Activated T-helper 1 cell treated with anti-CD3 and anti-CD28 coated beads, Interleukin-12 subunit alpha, Interleukin-12 subunit beta, Interleukin-2, Interleukin-4 antibody, amounts not matched to agents 30 ng/mL and 10 ng/mL and 1 ng/mL, durations not matched to agents 14 hours and 24 hours and 36 hours (primary cell): ENCODE measurements at regions not wholly inside any gene's neighbourhood (a gene's known extent, or its start where the extent isn't known, plus 50 kb on each side); places are given as distances from the start of the nearest gene placed in this dataset.
"Not testable (repeated sequence)": the region's sequence is repeated elsewhere in the genome, so short reads cannot be mapped to it uniquely, and the experiment has no call there.

ENCODE experiments used
- DNase-seq: peaks from one replicate; pipeline ENCODE4 v3.0.0; 2021; ENCODE audit warnings: low spot score
- H3K27ac Mint-ChIP-seq: one replicate; pipeline ENCODE4 v1.8.0; 2021; ENCODE audit warnings: mild to moderate bottlenecking, mixed read lengths
- H3K27me3 Mint-ChIP-seq: one replicate; pipeline ENCODE4 v1.8.0; 2022; ENCODE audit warnings: mild to moderate bottlenecking, moderate library complexity, mixed read lengths; ENCODE audit not compliant: insufficient read depth
- H3K36me3 Mint-ChIP-seq: one replicate; pipeline ENCODE4 v1.8.0; 2021; ENCODE audit warnings: low read depth, mixed read lengths
- H3K4me1 Mint-ChIP-seq: one replicate; pipeline ENCODE4 v1.8.0; 2021; ENCODE audit warnings: low read depth, mixed read lengths
- H3K4me3 Mint-ChIP-seq: one replicate; pipeline ENCODE4 v1.8.0; 2021; ENCODE audit warnings: mild to moderate bottlenecking, moderate library complexity, mixed read lengths
- H3K9me3 Mint-ChIP-seq: one replicate; pipeline ENCODE4 v1.8.0; 2021; ENCODE audit warnings: mixed read lengths
- intact Hi-C: fragments of 100-400 bp; cut with micrococcal nuclease; formaldehyde crosslinking; loops from one replicate; pipeline ENCODE4 v1.15.1; 2024

DNA sequence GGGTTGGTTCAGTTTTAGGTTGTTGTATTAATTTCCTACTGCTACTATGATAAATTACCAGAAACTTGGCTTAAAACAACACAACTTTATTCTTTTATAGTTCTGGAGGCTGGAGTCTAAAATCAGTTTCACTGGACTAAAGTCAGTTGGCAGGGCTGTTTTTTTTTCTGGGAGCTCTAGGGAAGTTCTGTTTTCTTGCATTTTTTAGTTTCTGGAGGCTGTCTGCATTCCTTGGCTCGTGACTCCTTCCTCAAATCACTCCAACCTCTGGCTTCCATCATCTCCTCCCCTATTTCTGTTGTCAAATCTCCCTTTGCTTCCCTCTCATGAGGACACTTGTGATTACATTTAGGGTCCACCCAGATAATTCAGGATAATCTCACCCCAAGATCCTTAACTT, 51.3 kb upstream of the SUB1 start:
- Mint-ChIP-seq H3K4me1 (peaks cover 82% of the 10 kb centered on the region), H3K9me3 (no peaks in the 10 kb centered on the region), H3K4me3 (peak overlapping the region; percentile 63), H3K27me3 (no peaks in the 10 kb centered on the region), H3K36me3 (peaks cover 13% of the 10 kb centered on the region), H3K27ac (peak overlapping the region; percentile 14)
- intact Hi-C loops, result loop anchor here (5.0 to 10.0 kb wide), 4 partner anchors 147 to 359 kb away; partner anchors contain the start of genes GOLPH3 and MTMR12
- DNase-seq, result no peak

DNA sequence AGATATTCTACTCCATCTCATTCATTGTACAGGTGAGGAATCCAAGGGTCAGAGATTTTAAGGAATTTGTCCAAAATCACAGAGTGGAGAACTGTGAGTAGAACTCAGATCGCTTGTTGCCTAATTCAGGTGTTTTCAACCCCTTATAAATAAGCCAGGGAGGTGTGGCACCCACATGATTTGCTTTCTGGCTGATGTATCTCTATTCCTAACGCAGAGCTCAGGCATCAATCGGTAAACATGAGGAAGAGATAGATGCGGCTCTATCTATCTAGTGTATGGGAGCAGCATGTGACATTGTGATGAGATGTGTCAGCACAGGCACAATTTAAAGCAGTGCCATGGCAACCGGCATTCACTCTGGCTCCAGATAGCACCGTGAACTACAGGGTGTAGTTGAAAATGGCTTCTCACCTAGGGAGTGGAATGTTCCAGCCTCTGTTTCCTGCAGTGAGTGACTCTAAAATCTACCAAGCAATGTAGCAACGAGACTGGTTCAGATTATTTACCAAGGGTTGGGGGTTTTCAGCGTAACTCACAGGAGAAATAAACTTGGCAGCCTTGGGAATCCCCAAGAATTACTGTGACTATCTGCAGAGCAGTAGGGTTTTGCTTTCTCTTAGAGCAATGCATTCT, 53.4 kb upstream of the SUB1 start:
- intact Hi-C loops, result loop anchor here (1.0 to 10.0 kb wide), 11 partner anchors 10 to 357 kb away; partner anchors contain the start of genes GOLPH3, MTMR12 and ZFR
- Mint-ChIP-seq H3K4me1 (peaks cover 62% of the 10 kb centered on the region), H3K27ac (peak overlapping the region; percentile 98), H3K4me3 (peak overlapping the region; percentile 91), H3K36me3 (peaks cover 8% of the 10 kb centered on the region), H3K27me3 (no peaks in the 10 kb centered on the region), H3K9me3 (no peaks in the 10 kb centered on the region)
- peak; percentile 66 for DNase-seq

DNA sequence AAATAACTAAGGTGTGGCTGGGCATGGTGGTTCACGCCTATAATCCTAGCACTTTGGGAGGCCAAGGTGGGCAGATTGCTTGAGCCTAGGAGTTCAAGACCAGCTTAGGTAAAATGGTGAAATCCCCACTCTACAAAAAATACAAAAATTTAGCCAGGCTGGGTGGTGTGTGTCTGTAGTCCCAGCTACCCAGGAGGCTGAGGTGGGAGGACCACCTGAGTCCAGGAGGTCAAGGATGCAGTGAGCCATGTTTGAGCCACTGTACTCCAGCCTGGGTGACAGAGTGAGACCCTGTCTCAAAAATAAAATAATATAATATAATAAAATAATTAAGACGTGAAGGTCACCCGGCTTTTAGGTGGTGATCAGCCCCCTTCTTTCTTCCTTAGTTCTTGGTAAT, 58.0 kb upstream of the SUB1 start:
- H3K4me1 Mint-ChIP-seq, result peaks cover 42% of the 10 kb centered on the region
- intact Hi-C loops, H3K9me3 Mint-ChIP-seq, H3K27ac Mint-ChIP-seq, H3K27me3 Mint-ChIP-seq, H3K4me3 Mint-ChIP-seq, H3K36me3 Mint-ChIP-seq, DNase-seq: not testable (repeated sequence)

DNA sequence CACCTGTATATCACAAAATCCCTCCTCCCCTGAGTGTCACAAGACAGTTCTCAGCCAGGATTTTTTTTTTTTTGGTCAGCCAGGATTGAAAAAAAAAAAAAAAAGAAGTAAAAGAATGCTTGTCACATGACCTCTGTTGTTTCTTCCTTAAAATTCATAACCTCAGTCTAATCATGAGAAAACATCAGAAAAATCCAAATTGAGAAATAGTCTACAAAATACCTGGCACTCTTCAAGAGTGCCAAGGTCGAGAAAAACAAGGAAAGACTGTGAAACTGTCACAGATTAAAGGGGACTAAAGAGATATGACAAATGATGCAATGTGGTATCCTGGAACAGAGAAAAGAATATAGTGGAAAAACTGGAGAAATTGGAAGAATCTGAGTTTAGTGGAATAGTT, 58.5 kb upstream of the SUB1 start:
- intact Hi-C loops, result no loop called here
- H3K36me3 Mint-ChIP-seq, result peaks cover 7% of the 10 kb centered on the region

DNA sequence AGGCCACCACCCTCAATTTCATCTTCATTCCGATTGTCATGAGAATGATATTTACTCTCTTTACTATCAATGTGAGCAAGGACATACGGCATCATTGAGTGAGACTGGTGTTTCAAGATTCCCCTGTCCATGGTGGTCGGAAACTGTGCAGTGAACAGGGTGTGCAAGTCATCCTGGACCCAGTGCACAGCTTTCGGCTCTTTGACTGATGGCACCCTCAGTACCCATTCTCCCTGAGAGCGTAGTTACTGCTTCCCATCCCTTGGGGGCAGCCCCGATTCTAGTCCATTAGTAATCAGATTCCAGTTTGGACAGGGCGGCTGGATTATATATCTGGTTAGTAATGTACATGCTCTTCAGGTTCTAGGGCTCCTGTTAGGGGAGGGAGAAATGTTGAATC, 61.7 kb upstream of the SUB1 start:
- H3K27ac Mint-ChIP-seq, result no peak overlapping the region
- DNase-seq, result no peak
- no peaks in the 10 kb centered on the region for H3K9me3 Mint-ChIP-seq
- peaks cover 9% of the 10 kb centered on the region for H3K36me3 Mint-ChIP-seq
- peaks cover 40% of the 10 kb centered on the region for H3K4me1 Mint-ChIP-seq
- intact Hi-C loops, result no loop called here
- H3K4me3 Mint-ChIP-seq, result no peak overlapping the region
- no peaks in the 10 kb centered on the region for H3K27me3 Mint-ChIP-seq

More for the DNA sequence above, 58.5 kb upstream of the SUB1 start:
- Mint-ChIP-seq H3K27me3 (no peaks in the 10 kb centered on the region), H3K9me3 (no peaks in the 10 kb centered on the region), H3K27ac (no peak overlapping the region), H3K4me3 (no peak overlapping the region), H3K4me1 (peaks cover 40% of the 10 kb centered on the region)
- no peak for DNase-seq

DNA sequence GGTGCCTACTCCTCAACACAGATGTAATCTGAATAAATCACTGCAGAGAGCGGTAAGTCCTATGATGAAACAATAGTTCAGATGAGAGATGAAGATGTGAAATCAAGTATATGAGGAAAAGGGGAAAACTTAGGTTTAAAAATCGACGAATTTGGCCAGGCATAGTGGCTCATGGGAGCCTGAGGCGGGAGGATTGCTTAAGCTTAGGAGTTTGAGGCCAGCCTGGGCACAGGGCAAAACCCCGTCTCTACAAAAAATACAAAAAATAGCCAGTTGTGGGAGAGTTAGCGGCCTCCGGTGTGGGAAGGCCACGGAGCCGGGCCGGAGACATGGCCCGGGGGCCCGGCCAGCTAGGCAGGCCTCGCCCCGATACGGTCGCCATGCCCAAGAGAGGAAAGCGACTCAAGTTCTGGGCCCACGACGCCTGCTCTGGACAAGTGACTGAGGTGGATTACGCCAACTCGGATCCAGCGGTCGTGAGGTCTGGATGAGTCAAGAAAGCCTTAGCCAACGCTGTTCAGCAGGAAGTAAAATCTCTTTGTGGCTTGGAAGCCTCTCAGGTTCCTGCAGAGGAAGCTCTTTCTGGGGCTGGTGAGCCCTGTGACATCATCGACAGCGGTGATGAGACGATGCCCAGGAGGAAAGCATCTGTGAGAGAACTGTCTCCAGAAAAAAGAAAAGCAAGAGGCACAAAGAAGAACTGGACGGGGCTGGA, 62.8 kb upstream of the SUB1 start:
- H3K9me3 Mint-ChIP-seq, result no peaks in the 10 kb centered on the region
- intact Hi-C loops, result loop anchor here (1.0 kb wide), 2 partner anchors 9 to 64 kb away; no protein-coding TSS in a partner anchor
- H3K36me3 Mint-ChIP-seq, result peaks cover 9% of the 10 kb centered on the region
- no peaks in the 10 kb centered on the region for H3K27me3 Mint-ChIP-seq
- H3K4me1 Mint-ChIP-seq, result peaks cover 40% of the 10 kb centered on the region
- H3K27ac Mint-ChIP-seq, result peak overlapping the region; percentile 56
- peak overlapping the region; percentile 24 for H3K4me3 Mint-ChIP-seq
- peak; percentile 60 for DNase-seq

DNA sequence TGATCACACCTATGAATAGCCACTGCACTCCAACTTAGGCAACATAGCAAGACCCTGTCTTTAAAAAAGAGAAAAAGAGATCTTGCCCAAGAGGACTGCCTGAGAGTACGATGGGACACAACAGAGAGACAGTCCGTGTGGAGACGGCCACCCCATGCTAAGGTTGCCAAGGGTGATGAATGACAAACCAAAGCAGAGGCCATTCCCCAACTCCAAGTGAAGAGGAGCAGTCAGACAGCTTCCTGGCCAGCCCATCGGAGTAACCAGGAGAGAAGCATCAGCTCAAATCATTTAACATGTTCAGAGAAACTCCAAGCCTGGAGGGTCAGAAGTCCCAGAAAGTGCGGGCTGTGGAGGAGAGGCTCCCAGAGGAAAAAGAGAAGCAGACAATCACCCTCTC, 63.9 kb upstream of the SUB1 start:
- no peak for DNase-seq
- Mint-ChIP-seq H3K4me1 (peaks cover 35% of the 10 kb centered on the region), H3K9me3 (no peaks in the 10 kb centered on the region), H3K27ac (no peak overlapping the region), H3K36me3 (peaks cover 5% of the 10 kb centered on the region), H3K4me3 (no peak overlapping the region), H3K27me3 (peaks cover 3% of the 10 kb centered on the region)
- intact Hi-C loops, result no loop called here

DNA sequence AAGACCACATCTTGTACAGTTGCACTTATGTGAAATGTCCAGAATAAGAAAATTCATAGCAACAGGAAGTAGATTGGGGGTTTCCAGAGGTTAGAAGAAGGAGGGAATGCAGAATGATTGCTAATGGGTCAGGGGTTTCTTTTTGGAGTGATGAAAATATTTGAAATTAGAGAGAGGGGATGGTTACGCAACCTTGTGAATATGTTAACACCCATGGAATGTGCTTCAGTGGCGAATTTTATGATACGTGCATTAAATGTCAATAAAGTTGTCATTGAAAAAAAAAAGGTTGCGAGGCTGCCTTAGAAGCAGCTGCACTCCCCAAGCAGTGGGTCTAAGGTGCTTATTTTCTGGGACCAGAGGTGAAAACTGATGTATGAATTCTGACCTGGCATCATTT, 64.4 kb upstream of the SUB1 start:
- Mint-ChIP-seq H3K4me1 (peaks cover 35% of the 10 kb centered on the region), H3K9me3 (no peaks in the 10 kb centered on the region), H3K4me3 (no peak overlapping the region), H3K36me3 (peaks cover 5% of the 10 kb centered on the region), H3K27ac (no peak overlapping the region), H3K27me3 (peaks cover 3% of the 10 kb centered on the region)
- intact Hi-C loops, result no loop called here
- no peak for DNase-seq

DNA sequence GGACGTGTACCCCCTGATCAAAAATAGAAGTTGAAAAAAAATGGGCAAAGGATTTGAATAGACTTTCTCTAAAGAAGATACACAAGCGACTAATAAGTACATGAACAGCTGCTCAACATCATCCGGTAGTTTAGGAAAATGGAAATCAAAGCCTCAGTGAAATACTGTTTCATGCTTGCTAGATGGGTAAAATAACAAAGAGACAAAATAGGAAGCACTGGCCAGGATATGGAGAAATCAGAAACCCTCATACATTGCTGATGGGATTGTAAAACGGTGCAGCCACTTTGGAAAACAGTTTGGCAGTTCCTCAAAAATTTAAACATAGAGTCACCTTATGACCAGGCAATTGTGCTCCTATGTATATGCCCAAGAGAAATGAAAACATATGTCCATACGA, 65.0 kb upstream of the SUB1 start:
- peaks cover 2% of the 10 kb centered on the region for H3K36me3 Mint-ChIP-seq
- H3K27ac Mint-ChIP-seq, result no peak overlapping the region
- H3K4me3 Mint-ChIP-seq, result no peak overlapping the region
- H3K9me3 Mint-ChIP-seq, result peaks cover 2% of the 10 kb centered on the region
- peaks cover 3% of the 10 kb centered on the region for H3K27me3 Mint-ChIP-seq
- intact Hi-C loops, result no loop called here
- H3K4me1 Mint-ChIP-seq, result peaks cover 35% of the 10 kb centered on the region
- DNase-seq, result no peak

DNA sequence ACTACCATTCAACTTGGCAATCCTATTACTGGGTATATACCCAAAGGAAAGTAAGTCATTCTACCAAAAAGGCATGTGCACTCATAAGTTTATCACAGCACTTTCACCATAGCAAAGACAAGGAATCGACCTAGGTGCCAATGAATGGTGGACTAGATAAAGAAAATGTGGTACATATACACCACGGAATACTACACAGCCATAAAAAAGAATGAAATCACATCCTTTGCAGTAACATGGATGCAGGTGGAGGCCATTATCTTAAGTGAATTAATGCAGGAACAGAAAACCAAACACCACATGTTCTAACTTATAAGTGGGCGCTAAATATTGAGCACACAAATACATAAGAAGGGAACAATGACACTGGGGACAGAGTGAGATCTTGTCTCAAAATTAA, 65.8 kb upstream of the SUB1 start:
- peaks cover 4% of the 10 kb centered on the region for H3K9me3 Mint-ChIP-seq
- DNase-seq, result no peak
- H3K27ac Mint-ChIP-seq, result no peak overlapping the region
- H3K27me3 Mint-ChIP-seq, result peaks cover 3% of the 10 kb centered on the region
- intact Hi-C loops, result no loop called here
- H3K4me3 Mint-ChIP-seq, result no peak overlapping the region
- H3K4me1 Mint-ChIP-seq, result peaks cover 35% of the 10 kb centered on the region
- H3K36me3 Mint-ChIP-seq, result peaks cover 2% of the 10 kb centered on the region

DNA sequence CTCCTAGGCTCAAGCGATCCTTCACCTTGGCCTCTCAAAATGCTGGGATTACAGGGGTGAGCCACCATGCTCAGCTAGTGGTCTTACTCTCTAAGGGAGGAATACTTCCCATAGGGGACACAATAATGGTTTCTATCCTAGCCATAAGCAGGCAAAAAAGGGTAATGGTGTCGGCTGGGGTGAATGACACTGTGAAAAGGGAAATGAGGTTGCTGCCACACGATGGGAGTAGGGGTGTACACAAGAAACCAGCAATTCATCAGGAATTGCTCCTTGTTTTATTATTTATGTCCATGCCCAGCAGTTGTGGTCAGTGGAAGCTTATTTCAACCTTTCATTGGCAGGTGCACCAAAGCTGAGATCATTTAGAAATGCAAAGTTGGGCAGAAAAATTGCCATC, 70.3 kb upstream of the ZFR start:
- no peak overlapping the region for H3K27ac Mint-ChIP-seq
- intact Hi-C loops, result no loop called here
- H3K36me3 Mint-ChIP-seq, result peaks cover 2% of the 10 kb centered on the region
- H3K4me3 Mint-ChIP-seq, result no peak overlapping the region
- H3K27me3 Mint-ChIP-seq, result peaks cover 3% of the 10 kb centered on the region
- H3K9me3 Mint-ChIP-seq, result peaks cover 4% of the 10 kb centered on the region
- DNase-seq, result no peak
- H3K4me1 Mint-ChIP-seq, result peaks cover 4% of the 10 kb centered on the region

DNA sequence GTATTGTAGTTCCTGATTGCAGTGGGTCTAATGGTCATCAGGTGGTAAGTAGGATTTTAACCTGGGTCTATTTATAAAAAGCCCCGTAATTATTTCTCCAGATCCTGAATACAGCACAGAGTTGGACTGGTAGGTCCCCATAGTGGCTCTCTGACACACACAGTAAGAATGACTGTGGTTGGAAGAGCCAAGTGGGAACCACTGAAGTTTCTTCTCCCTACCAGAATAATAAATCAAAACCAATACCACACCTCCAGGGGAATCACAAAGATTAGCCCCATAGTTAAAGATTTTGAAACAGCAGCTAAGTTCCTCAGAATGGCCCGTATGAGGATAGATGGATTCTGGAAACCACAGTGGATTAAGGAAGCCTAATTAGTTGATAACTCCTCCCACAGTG, 68.4 kb upstream of the ZFR start:
- Mint-ChIP-seq H3K4me1 (peaks cover 4% of the 10 kb centered on the region), H3K27ac (no peak overlapping the region), H3K27me3 (peaks cover 3% of the 10 kb centered on the region), H3K36me3 (no peaks in the 10 kb centered on the region), H3K4me3 (no peak overlapping the region), H3K9me3 (peaks cover 4% of the 10 kb centered on the region)
- intact Hi-C loops, result no loop called here
- DNase-seq, result no peak

DNA sequence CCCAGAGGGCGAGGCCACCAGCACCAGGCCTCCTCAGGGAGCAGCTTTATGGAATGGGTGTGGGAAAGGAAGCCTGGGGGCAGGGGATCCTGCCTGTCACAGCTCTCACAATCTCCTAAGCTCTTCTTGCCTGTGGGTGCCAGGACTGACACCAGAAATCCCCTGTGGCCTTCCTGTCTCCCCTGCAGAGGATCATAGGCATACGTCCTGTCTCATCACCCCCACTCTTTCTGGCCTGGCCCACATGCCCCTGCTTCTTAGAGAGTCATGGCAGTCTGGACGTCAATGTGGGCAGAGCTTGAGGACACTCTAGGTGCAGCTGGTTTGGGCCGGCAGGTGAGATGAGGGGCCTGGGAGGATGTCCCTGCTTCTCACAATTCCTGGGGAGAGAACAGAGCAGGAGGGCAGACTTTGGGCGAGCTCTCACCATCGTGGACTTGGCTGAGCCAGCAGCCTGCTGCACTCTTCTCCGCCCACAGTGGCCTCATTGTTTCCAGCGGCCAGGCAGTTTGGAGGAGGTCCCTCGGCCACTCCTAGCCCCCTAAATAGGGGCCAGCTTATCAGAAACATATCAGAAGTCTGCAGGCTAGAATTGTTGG, 67.3 kb upstream of the ZFR start:
- peaks cover 4% of the 10 kb centered on the region for H3K9me3 Mint-ChIP-seq
- no peaks in the 10 kb centered on the region for H3K36me3 Mint-ChIP-seq
- DNase-seq, result no peak
- no peak overlapping the region for H3K4me3 Mint-ChIP-seq
- H3K27me3 Mint-ChIP-seq, result peaks cover 3% of the 10 kb centered on the region
- intact Hi-C loops, result no loop called here
- H3K4me1 Mint-ChIP-seq, result peaks cover 4% of the 10 kb centered on the region
- H3K27ac Mint-ChIP-seq, result no peak overlapping the region
